HCEC 1CT (cell line): ENCODE measurements at regions not wholly inside any gene's neighbourhood (a gene's known extent, or its start where the extent isn't known, plus 50 kb on each side); places are given as distances from the start of the nearest gene placed in this dataset.

Source experiments
- DNase-seq: peaks from one replicate; pipeline ENCODE4 v3.0.0-alpha.2; 2017

GRCh38 chr2:173419506-173419905 lies 64.8 kb downstream of the CDCA7 start:
- DNase-seq = no peak

GRCh38 chr2:173424886-173425285 lies 70.2 kb downstream of the CDCA7 start:
- no peak for DNase-seq

GRCh38 chr2:173427887-173428668 lies 73.4 kb downstream of the CDCA7 start:
- peak; percentile 50 for DNase-seq

GRCh38 chr2:173431191-173431590 lies 76.5 kb downstream of the CDCA7 start:
- DNase-seq = no peak

GRCh38 chr2:173432049-173432754 lies 77.5 kb downstream of the CDCA7 start:
- DNase-seq = peak; percentile 79

GRCh38 chr2:173434762-173435569 lies 80.3 kb downstream of the CDCA7 start:
- DNase-seq = no peak

- no peak for DNase-seq
These were observed 80.9 kb downstream of the CDCA7 start for GRCh38 chr2:173435574-173435973.

- DNase-seq = no peak
These were observed 81.4 kb downstream of the CDCA7 start for GRCh38 chr2:173436088-173436487.

- DNase-seq = peak; percentile 52
These were observed 86.5 kb downstream of the CDCA7 start for GRCh38 chr2:173441222-173441621.

- DNase-seq = no peak
These were observed 87.9 kb downstream of the CDCA7 start for GRCh38 chr2:173442542-173442941.

- DNase-seq = peak; percentile 26
These were observed 92.0 kb downstream of the CDCA7 start for GRCh38 chr2:173446722-173447121.

- DNase-seq = peak; percentile 80
These were observed 94.3 kb downstream of the CDCA7 start for GRCh38 chr2:173448938-173449471.

GRCh38 chr2:173451118-173451517 lies 96.4 kb downstream of the CDCA7 start:
- no peak for DNase-seq

- DNase-seq = no peak
These were observed 97.3 kb downstream of the CDCA7 start for GRCh38 chr2:173451941-173452340.

- no peak for DNase-seq
These were observed 97.7 kb downstream of the CDCA7 start for GRCh38 chr2:173452416-173452815.

- no peak for DNase-seq
These were observed 102.3 kb downstream of the CDCA7 start for GRCh38 chr2:173456960-173457359.

GRCh38 chr2:173457366-173457765 lies 102.7 kb downstream of the CDCA7 start:
- no peak for DNase-seq

- no peak for DNase-seq
These were observed 104.5 kb downstream of the CDCA7 start for GRCh38 chr2:173458991-173459780.

GRCh38 chr2:173462892-173463840 lies 108.5 kb downstream of the CDCA7 start:
- DNase-seq = no peak

GRCh38 chr2:173463846-173464245 lies 109.2 kb downstream of the CDCA7 start:
- DNase-seq = no peak

- no peak for DNase-seq
These were observed 113.1 kb downstream of the CDCA7 start for GRCh38 chr2:173467751-173468150.
